Neural progenitor cell (in vitro differentiated cells): ENCODE measurements at regions not wholly inside any gene's neighbourhood (a gene's known extent, or its start where the extent isn't known, plus 50 kb on each side); places are given as distances from the start of the nearest gene placed in this dataset.

Source experiments
- DNase-seq: peaks from one replicate; pipeline ENCODE4 v3.0.0-alpha.2; 2016; ENCODE audit warnings: low spot score
- H2AFZ ChIP-seq: fragments of 200-600 bp; sonication (generic); replicated peaks from 2 replicates; pipeline ENCODE4 v1.6.1; 2016; ENCODE audit warnings: antibody characterized with exemption
- H3F3A ChIP-seq: fragments of 200-600 bp; sonication (generic); 2 replicates; pipeline ENCODE4 v1.6.1; 2016; ENCODE audit warnings: antibody characterized with exemption, low read depth
- H3K27ac ChIP-seq: fragments of 200-600 bp; sonication (generic); 2 replicates; pipeline ENCODE4 v1.5.1; 2016; ENCODE audit warnings: mild to moderate bottlenecking
- H3K27me3 ChIP-seq: fragments of 200-600 bp; sonication (generic); 2 replicates; pipeline ENCODE4 v1.6.1; 2016; ENCODE audit warnings: mild to moderate bottlenecking, moderate library complexity
- H3K36me3 ChIP-seq: fragments of 200-600 bp; sonication (generic); 2 replicates; pipeline ENCODE4 v1.5.1; 2016
- H3K4me1 ChIP-seq: fragments of 200-600 bp; sonication (generic); 2 replicates; pipeline ENCODE4 v1.6.1; 2016; ENCODE audit warnings: mixed run types
- H3K4me2 ChIP-seq: fragments of 200-600 bp; sonication (generic); 2 replicates; pipeline ENCODE4 v1.6.1; 2016
- H3K4me3 ChIP-seq: fragments of 200-600 bp; sonication (generic); 2 replicates; pipeline ENCODE4 v1.5.1; 2016
- H3K79me2 ChIP-seq: fragments of 200-600 bp; sonication (generic); 2 replicates; pipeline ENCODE4 v1.6.1; 2016; ENCODE audit warnings: low read depth
- H3K9ac ChIP-seq: fragments of 200-600 bp; sonication (generic); 2 replicates; pipeline ENCODE4 v1.6.1; 2016
- H3K9me3 ChIP-seq: fragments of 200-600 bp; sonication (generic); 2 replicates; pipeline ENCODE4 v1.5.1; 2016; ENCODE audit warnings: low read depth
- H4K20me1 ChIP-seq: fragments of 200-600 bp; sonication (generic); 2 replicates; pipeline ENCODE4 v1.6.1; 2016; ENCODE audit warnings: low read depth
- H3K27ac Mint-ChIP-seq: 3 replicates; pipeline ENCODE4 v1.8.0; 2021; ENCODE audit warnings: mixed read lengths
- H3K27me3 Mint-ChIP-seq: 2 replicates; pipeline ENCODE4 v1.8.0; 2022; ENCODE audit warnings: low read depth, mild to moderate bottlenecking, inconsistent platforms, moderate library complexity, mixed read lengths; ENCODE audit not compliant: insufficient read depth
- H3K36me3 Mint-ChIP-seq: 3 replicates; pipeline ENCODE4 v1.8.0; 2021; ENCODE audit warnings: mixed read lengths
- H3K4me1 Mint-ChIP-seq: 3 replicates; pipeline ENCODE4 v1.8.0; 2021; ENCODE audit warnings: mixed read lengths
- H3K4me3 Mint-ChIP-seq: 3 replicates; pipeline ENCODE4 v1.8.0; 2021; ENCODE audit warnings: mild to moderate bottlenecking, moderate library complexity, mixed read lengths
- H3K9me3 Mint-ChIP-seq: 3 replicates; pipeline ENCODE4 v1.8.0; 2020; ENCODE audit warnings: mixed read lengths
- EZH2 ChIP-seq: fragments of 200-600 bp; sonication (generic); IDR thresholded peaks from 2 replicates; pipeline ENCODE4 v1.6.1; 2017; ENCODE audit warnings: antibody characterized with exemption, mild to moderate bottlenecking, moderate library complexity
- EZH2phosphoT487 ChIP-seq: fragments of 200-600 bp; sonication (generic); IDR thresholded peaks from 2 replicates; pipeline ENCODE4 v1.6.1; 2017; ENCODE audit warnings: antibody characterized with exemption
- TF ChIP-seq, protein P1 (sequence below): fragments of 200-600 bp; sonication (generic); IDR thresholded peaks from 2 replicates; pipeline ENCODE4 v1.5.1; 2017; ENCODE audit warnings: antibody characterized with exemption, mild to moderate bottlenecking

DNA sequence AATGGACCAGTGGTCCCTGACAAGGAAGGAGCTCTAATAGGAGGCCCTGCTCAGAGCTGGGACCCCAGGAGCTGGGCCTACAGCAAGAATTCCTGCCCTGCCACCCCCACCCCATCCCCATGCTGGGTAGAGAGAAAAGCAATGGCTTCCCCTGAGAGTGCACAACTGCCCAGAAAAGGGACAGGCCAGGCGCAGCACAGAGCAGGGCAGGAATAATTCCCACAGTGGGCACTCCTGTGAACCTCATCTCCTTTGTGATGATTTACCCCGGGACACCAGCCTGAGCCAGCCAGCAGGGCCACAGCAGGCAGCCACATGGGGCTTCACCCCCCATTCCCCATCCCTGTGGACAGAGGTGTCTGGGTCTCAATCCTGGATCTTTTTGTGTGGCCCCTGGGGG, 104.0 kb upstream of the IQSEC1 start:
- Histone ChIP-seq H3K4me1 (no peaks in the 10 kb centered on the region), H3K4me2 (no peak overlapping the region), H3F3A (no peaks in the 10 kb centered on the region), H3K9me3 (peaks cover 6% of the 10 kb centered on the region), H4K20me1 (no peaks in the 10 kb centered on the region), H3K79me2 (no peaks in the 10 kb centered on the region), H3K27me3 (no peaks in the 10 kb centered on the region), H3K9ac (no peak overlapping the region), H3K36me3 (no peaks in the 10 kb centered on the region), H2AFZ (no peak overlapping the region), H3K27ac (no peak overlapping the region), H3K4me3 (no peak overlapping the region)
- DNase-seq: no peak
- TF ChIP-seq EZH2 (no peak), EZH2phosphoT487 (no peak)
- TF ChIP-seq, protein P1, sequence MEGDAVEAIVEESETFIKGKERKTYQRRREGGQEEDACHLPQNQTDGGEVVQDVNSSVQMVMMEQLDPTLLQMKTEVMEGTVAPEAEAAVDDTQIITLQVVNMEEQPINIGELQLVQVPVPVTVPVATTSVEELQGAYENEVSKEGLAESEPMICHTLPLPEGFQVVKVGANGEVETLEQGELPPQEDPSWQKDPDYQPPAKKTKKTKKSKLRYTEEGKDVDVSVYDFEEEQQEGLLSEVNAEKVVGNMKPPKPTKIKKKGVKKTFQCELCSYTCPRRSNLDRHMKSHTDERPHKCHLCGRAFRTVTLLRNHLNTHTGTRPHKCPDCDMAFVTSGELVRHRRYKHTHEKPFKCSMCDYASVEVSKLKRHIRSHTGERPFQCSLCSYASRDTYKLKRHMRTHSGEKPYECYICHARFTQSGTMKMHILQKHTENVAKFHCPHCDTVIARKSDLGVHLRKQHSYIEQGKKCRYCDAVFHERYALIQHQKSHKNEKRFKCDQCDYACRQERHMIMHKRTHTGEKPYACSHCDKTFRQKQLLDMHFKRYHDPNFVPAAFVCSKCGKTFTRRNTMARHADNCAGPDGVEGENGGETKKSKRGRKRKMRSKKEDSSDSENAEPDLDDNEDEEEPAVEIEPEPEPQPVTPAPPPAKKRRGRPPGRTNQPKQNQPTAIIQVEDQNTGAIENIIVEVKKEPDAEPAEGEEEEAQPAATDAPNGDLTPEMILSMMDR: no peak
- H3K4me3 Mint-ChIP-seq: no peak overlapping the region
- H3K36me3 Mint-ChIP-seq: peaks cover 7% of the 10 kb centered on the region
- peaks cover 29% of the 10 kb centered on the region for H3K9me3 Mint-ChIP-seq
- H3K27me3 Mint-ChIP-seq: peaks cover 8% of the 10 kb centered on the region
- no peak overlapping the region for H3K27ac Mint-ChIP-seq
- peaks cover 5% of the 10 kb centered on the region for H3K4me1 Mint-ChIP-seq

DNA sequence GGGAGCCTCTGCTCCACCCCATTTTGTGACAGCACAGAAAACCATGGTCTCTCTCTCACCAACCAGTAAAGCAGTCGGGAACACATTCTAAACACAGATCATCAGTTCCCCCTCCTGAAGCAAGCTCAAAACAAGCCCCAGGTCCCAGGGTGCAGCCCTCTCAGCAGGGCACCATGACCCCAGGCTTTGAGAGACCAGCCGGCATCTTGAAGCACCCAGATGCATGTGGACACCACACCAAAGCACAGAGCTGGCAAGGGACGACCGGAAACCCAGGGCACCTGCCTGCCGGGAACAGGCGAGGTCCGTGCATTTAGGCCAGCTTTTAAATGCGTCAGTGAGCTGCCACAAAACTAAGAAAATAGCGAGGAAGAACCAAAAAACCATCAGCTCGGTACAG, 103.2 kb upstream of the IQSEC1 start:
- H3K36me3 Mint-ChIP-seq: peaks cover 7% of the 10 kb centered on the region
- H3K79me2 ChIP-seq: no peaks in the 10 kb centered on the region
- peaks cover 8% of the 10 kb centered on the region for H3K27me3 Mint-ChIP-seq
- peaks cover 28% of the 10 kb centered on the region for H3K9me3 Mint-ChIP-seq
- H3F3A ChIP-seq: no peaks in the 10 kb centered on the region
- no peaks in the 10 kb centered on the region for H3K27me3 ChIP-seq
- no peak overlapping the region for H3K9ac ChIP-seq
- no peak for DNase-seq
- H3K4me2 ChIP-seq: no peak overlapping the region
- no peak overlapping the region for H3K27ac ChIP-seq
- no peak overlapping the region for H3K4me3 Mint-ChIP-seq
- no peaks in the 10 kb centered on the region for H3K36me3 ChIP-seq
- no peak for TF ChIP-seq EZH2
- TF ChIP-seq, protein P1: no peak
- TF ChIP-seq EZH2phosphoT487: no peak
- H4K20me1 ChIP-seq: no peaks in the 10 kb centered on the region
- H3K4me1 ChIP-seq: no peaks in the 10 kb centered on the region
- peaks cover 5% of the 10 kb centered on the region for H3K4me1 Mint-ChIP-seq
- H3K9me3 ChIP-seq: peaks cover 6% of the 10 kb centered on the region
- no peak overlapping the region for H2AFZ ChIP-seq
- no peak overlapping the region for H3K27ac Mint-ChIP-seq
- no peak overlapping the region for H3K4me3 ChIP-seq

DNA sequence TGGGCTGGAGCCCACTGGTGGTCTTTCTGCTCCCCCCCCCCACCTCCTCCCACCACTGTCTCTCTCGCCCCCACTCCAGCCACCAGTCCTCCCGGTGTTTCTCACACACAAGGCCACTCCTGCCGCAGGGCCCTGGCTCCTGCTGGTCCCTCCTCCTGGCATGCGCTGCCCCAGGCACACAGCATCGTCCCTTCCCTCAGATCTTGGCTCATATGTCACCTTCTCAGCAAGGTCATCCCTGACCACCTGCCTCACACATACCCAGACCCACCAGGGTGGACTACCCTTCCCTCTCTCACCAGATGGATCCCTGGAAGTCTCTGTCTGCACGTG, 101.5 kb upstream of the IQSEC1 start:
- H3K4me2 ChIP-seq: no peak overlapping the region
- H4K20me1 ChIP-seq: no peaks in the 10 kb centered on the region
- no peak overlapping the region for H3K4me3 Mint-ChIP-seq
- peaks cover 3% of the 10 kb centered on the region for H3K4me1 Mint-ChIP-seq
- no peaks in the 10 kb centered on the region for H3K4me1 ChIP-seq
- peaks cover 6% of the 10 kb centered on the region for H3K9me3 ChIP-seq
- H3K27me3 ChIP-seq: no peaks in the 10 kb centered on the region
- H3K36me3 ChIP-seq: no peaks in the 10 kb centered on the region
- H3K27me3 Mint-ChIP-seq: peaks cover 10% of the 10 kb centered on the region
- H3K36me3 Mint-ChIP-seq: peaks cover 5% of the 10 kb centered on the region
- no peaks in the 10 kb centered on the region for H3F3A ChIP-seq
- no peak overlapping the region for H3K9ac ChIP-seq
- H3K79me2 ChIP-seq: no peaks in the 10 kb centered on the region
- H3K9me3 Mint-ChIP-seq: peaks cover 15% of the 10 kb centered on the region
- no peak overlapping the region for H3K4me3 ChIP-seq
- no peak overlapping the region for H3K27ac Mint-ChIP-seq
- no peak for TF ChIP-seq EZH2phosphoT487
- TF ChIP-seq, protein P1: no peak
- no peak for TF ChIP-seq EZH2
- no peak for DNase-seq
- no peak overlapping the region for H2AFZ ChIP-seq
- no peak overlapping the region for H3K27ac ChIP-seq
